ENCODE measurements at regions not wholly inside any gene's neighbourhood (a gene's known extent, or its start where the extent isn't known, plus 50 kb on each side); places are given as distances from the start of the nearest gene placed in this dataset.

- no peak overlapping the region for H3K27ac ChIP-seq
- WGBS, 2 donors: 77 to 84% methylated on average over 5 of the region's 5 CpGs
- no peak overlapping the region for H3K4me3 ChIP-seq
- no peaks in the 10 kb centered on the region for H3K9me3 ChIP-seq
- FAIRE-seq (no peak), DNase-seq (no peak), ATAC-seq (no peak)
- intact Hi-C loops (cut with DNase I): no loop called here
- no peaks in the 10 kb centered on the region for H3K4me1 ChIP-seq
- no peaks in the 10 kb centered on the region for H3K27me3 ChIP-seq
- H3K36me3 ChIP-seq: no peaks in the 10 kb centered on the region
- no peak for TF ChIP-seq CTCF (IDR thresholded peaks at IDR 0.05)
Measured at GRCh38 chr15:47876986-47877385, 159.7 kb downstream of the SEMA6D start.

- no peak for FAIRE-seq
- no peaks in the 10 kb centered on the region for H3K36me3 ChIP-seq
- no peak overlapping the region for H3K4me3 ChIP-seq
- no peaks in the 10 kb centered on the region for H3K9me3 ChIP-seq
- DNase-seq: no peak
- no peak for TF ChIP-seq CTCF (IDR thresholded peaks at IDR 0.05)
- intact Hi-C loops (cut with DNase I): no loop called here
- H3K27ac ChIP-seq: no peak overlapping the region
- WGBS, 2 donors: 75 to 78% methylated on average over 5 of the region's 5 CpGs
- ATAC-seq: no peak
- H3K4me1 ChIP-seq: no peaks in the 10 kb centered on the region
- H3K27me3 ChIP-seq: no peaks in the 10 kb centered on the region
Measured at GRCh38 chr15:47877836-47878235, 160.5 kb downstream of the SEMA6D start.

GRCh38 chr15:47885920-47886319, 168.6 kb downstream of the SEMA6D start:
- Histone ChIP-seq H3K27me3 (no peaks in the 10 kb centered on the region), H3K27ac (no peak overlapping the region), H3K4me3 (no peak overlapping the region), H3K9me3 (no peaks in the 10 kb centered on the region), H3K36me3 (no peaks in the 10 kb centered on the region), H3K4me1 (no peaks in the 10 kb centered on the region)
- 68 to 80% methylated on average over 4 of the region's 4 CpGs for WGBS, 2 donors
- intact Hi-C loops (cut with DNase I): no loop called here
- no peak for TF ChIP-seq CTCF (IDR thresholded peaks at IDR 0.05)
- FAIRE-seq: no peak
- DNase-seq: no peak
- no peak for ATAC-seq

- no peak for ATAC-seq
- Histone ChIP-seq H3K36me3 (no peaks in the 10 kb centered on the region), H3K4me1 (no peaks in the 10 kb centered on the region), H3K4me3 (no peak overlapping the region), H3K27ac (no peak overlapping the region), H3K9me3 (no peaks in the 10 kb centered on the region), H3K27me3 (no peaks in the 10 kb centered on the region)
- WGBS, 2 donors: 72 to 78% methylated on average over 5 of the region's 5 CpGs
- intact Hi-C loops (cut with DNase I): no loop called here
- TF ChIP-seq CTCF (IDR thresholded peaks at IDR 0.05): no peak
- FAIRE-seq: no peak
- no peak for DNase-seq
Measured at GRCh38 chr15:47887241-47887800, 170.0 kb downstream of the SEMA6D start.

- no peak for TF ChIP-seq CTCF (IDR thresholded peaks at IDR 0.05)
Measured at GRCh38 chr15:47888385-47889100, 171.2 kb downstream of the SEMA6D start.

More at GRCh38 chr15:47888385-47889100, 171.2 kb downstream of the SEMA6D start:
- DNase-seq (no peak), ATAC-seq (no peak), FAIRE-seq (no peak)
- Histone ChIP-seq H3K27ac (no peak overlapping the region), H3K4me3 (no peak overlapping the region), H3K9me3 (no peaks in the 10 kb centered on the region), H3K4me1 (no peaks in the 10 kb centered on the region), H3K36me3 (no peaks in the 10 kb centered on the region), H3K27me3 (no peaks in the 10 kb centered on the region)
- 90 to 95% methylated on average over 2 of the region's 2 CpGs for WGBS, 2 donors
- intact Hi-C loops (cut with DNase I): no loop called here
